Activated CD8-positive, alpha-beta T cell treated with anti-CD3 and anti-CD28 coated beads for 36 hours (primary cell): ENCODE measurements at regions not wholly inside any gene's neighbourhood (a gene's known extent, or its start where the extent isn't known, plus 50 kb on each side); places are given as distances from the start of the nearest gene placed in this dataset.

Experiments
- ATAC-seq: fragments of 200-7000 bp; cut with Tn5 transposase; one replicate; pipeline ENCODE4 v1.10.0; 2021; ENCODE audit warnings: mild to moderate bottlenecking, moderate library complexity
- CTCF ChIA-PET: fragments of 350-600 bp; sonication (Branson Sonifier 250); formaldehyde crosslinking; loops from one replicate; lab custom pipeline; 2021; ENCODE audit warnings: antibody characterized with exemption; lab: Charles Lee
- POLR2A ChIA-PET: fragments of 350-600 bp; sonication (Branson Sonifier 250); formaldehyde crosslinking; loops from one replicate; lab custom pipeline; 2021; ENCODE audit warnings: antibody characterized with exemption; lab: Charles Lee
- DNase-seq: peaks from one replicate; pipeline ENCODE4 v3.0.0-alpha.2; 2020
- H3K27ac Mint-ChIP-seq: one replicate; pipeline ENCODE4 v1.8.0; 2021; ENCODE audit warnings: mild to moderate bottlenecking, mixed read lengths
- H3K27me3 Mint-ChIP-seq: one replicate; pipeline ENCODE4 v1.8.0; 2021; ENCODE audit warnings: mixed read lengths
- H3K36me3 Mint-ChIP-seq: one replicate; pipeline ENCODE4 v1.8.0; 2021; ENCODE audit warnings: low read depth, mixed read lengths
- H3K4me1 Mint-ChIP-seq: one replicate; pipeline ENCODE4 v1.8.0; 2021; ENCODE audit warnings: low read depth, mixed read lengths
- H3K4me3 Mint-ChIP-seq: one replicate; pipeline ENCODE4 v1.8.0; 2021; ENCODE audit warnings: mild to moderate bottlenecking, moderate library complexity, mixed read lengths
- H3K9me3 Mint-ChIP-seq: one replicate; pipeline ENCODE4 v1.8.0; 2021; ENCODE audit warnings: mixed read lengths
- CTCF ChIP-seq: fragments of 200-600 bp; IDR thresholded peaks from one replicate; pipeline ENCODE4 v1.8.0; 2022; ENCODE audit warnings: antibody characterized with exemption, mild to moderate bottlenecking
- intact Hi-C: fragments of 100-400 bp; cut with micrococcal nuclease; formaldehyde crosslinking; loops from one replicate; pipeline ENCODE4 v1.10.0; 2022

GRCh38 chr3:150309557-150309956, 98.5 kb upstream of the TSC22D2 start:
- no peaks in the 10 kb centered on the region for H3K4me1 Mint-ChIP-seq
- TF ChIP-seq CTCF = no peak

GRCh38 chr3:150309257-150309542, 98.9 kb upstream of the TSC22D2 start:
- Mint-ChIP-seq H3K9me3 (no peaks in the 10 kb centered on the region), H3K36me3 (no peaks in the 10 kb centered on the region), H3K4me1 (no peaks in the 10 kb centered on the region), H3K4me3 (no peak overlapping the region), H3K27me3 (peaks cover 19% of the 10 kb centered on the region), H3K27ac (no peak overlapping the region)
- DNase-seq (no peak), ATAC-seq (no peak)
- intact Hi-C loops = no loop called here
- no peak for TF ChIP-seq CTCF
- POLR2A ChIA-PET = no interaction called here
- CTCF ChIA-PET = no interaction called here

More at GRCh38 chr3:150309557-150309956, 98.5 kb upstream of the TSC22D2 start:
- Mint-ChIP-seq H3K27me3 (peaks cover 16% of the 10 kb centered on the region), H3K9me3 (no peaks in the 10 kb centered on the region), H3K27ac (no peak overlapping the region), H3K36me3 (no peaks in the 10 kb centered on the region), H3K4me3 (no peak overlapping the region)
- ChIA-PET POLR2A (no interaction called here), CTCF (no interaction called here)
- ATAC-seq (no peak), DNase-seq (no peak)
- intact Hi-C loops = no loop called here

GRCh38 chr3:150308481-150309256, 99.4 kb upstream of the TSC22D2 start:
- DNase-seq (no peak), ATAC-seq (no peak)
- POLR2A ChIA-PET = no interaction called here
- intact Hi-C loops = no loop called here
- H3K27me3 Mint-ChIP-seq = peaks cover 19% of the 10 kb centered on the region
- H3K9me3 Mint-ChIP-seq = no peaks in the 10 kb centered on the region
- H3K4me1 Mint-ChIP-seq = no peaks in the 10 kb centered on the region
- no peaks in the 10 kb centered on the region for H3K36me3 Mint-ChIP-seq
- CTCF ChIA-PET = no interaction called here
- H3K4me3 Mint-ChIP-seq = no peak overlapping the region
- H3K27ac Mint-ChIP-seq = no peak overlapping the region
- TF ChIP-seq CTCF = no peak

GRCh38 chr3:150308037-150308319, 100.1 kb upstream of the TSC22D2 start:
- H3K27ac Mint-ChIP-seq = no peak overlapping the region
- ATAC-seq = no peak
- TF ChIP-seq CTCF = no peak
- no peaks in the 10 kb centered on the region for H3K9me3 Mint-ChIP-seq
- CTCF ChIA-PET = interaction anchor here (0.6 kb wide), 1 partner anchor 187 kb away, joined by 3 read pairs; no protein-coding TSS in a partner anchor
- no peaks in the 10 kb centered on the region for H3K36me3 Mint-ChIP-seq
- POLR2A ChIA-PET = no interaction called here
- intact Hi-C loops = no loop called here
- H3K4me1 Mint-ChIP-seq = no peaks in the 10 kb centered on the region
- H3K4me3 Mint-ChIP-seq = no peak overlapping the region
- no peak for DNase-seq
- peaks cover 21% of the 10 kb centered on the region for H3K27me3 Mint-ChIP-seq

GRCh38 chr3:150307311-150308036, 100.6 kb upstream of the TSC22D2 start:
- POLR2A ChIA-PET = no interaction called here
- TF ChIP-seq CTCF = no peak
- CTCF ChIA-PET = interaction anchor here (0.6 to 0.8 kb wide), 2 partner anchors 10 to 188 kb away, joined by 3 read pairs; no protein-coding TSS in a partner anchor
- Mint-ChIP-seq H3K4me1 (no peaks in the 10 kb centered on the region), H3K4me3 (no peak overlapping the region), H3K9me3 (no peaks in the 10 kb centered on the region), H3K36me3 (no peaks in the 10 kb centered on the region), H3K27ac (no peak overlapping the region), H3K27me3 (peaks cover 25% of the 10 kb centered on the region)
- intact Hi-C loops = no loop called here
- no peak for ATAC-seq
- no peak for DNase-seq
